NCI-H2196 (cell line): ENCODE measurements at regions not wholly inside any gene's neighbourhood (a gene's known extent, or its start where the extent isn't known, plus 50 kb on each side); places are given as distances from the start of the nearest gene placed in this dataset.

Source experiments
- DNase-seq: peaks from one replicate; lab custom pipeline; 2025; ENCODE audit not compliant: unreplicated experiment; lab: John Stamatoyannopoulos, UW

DNA sequence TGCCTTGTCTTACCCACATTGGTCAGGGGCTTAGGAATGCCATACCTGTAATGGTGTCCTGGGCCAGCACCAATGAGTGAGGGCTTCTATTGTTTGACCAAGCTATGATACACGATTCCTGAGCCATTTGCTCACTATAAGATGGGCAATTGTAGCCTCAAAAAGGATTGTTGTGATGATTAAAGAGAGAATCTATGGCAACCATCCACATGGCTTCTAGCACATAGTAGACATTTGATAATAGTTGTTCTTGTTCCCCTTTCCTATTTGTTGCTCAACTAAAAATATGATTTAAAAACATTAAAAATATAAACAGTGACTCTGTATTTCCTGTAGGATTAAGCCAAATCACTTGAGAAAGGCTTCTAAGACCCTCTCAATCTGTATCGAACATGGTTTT is 366.1 kb downstream of the PCNX1 start:
- DNase-seq, result no peak

DNA sequence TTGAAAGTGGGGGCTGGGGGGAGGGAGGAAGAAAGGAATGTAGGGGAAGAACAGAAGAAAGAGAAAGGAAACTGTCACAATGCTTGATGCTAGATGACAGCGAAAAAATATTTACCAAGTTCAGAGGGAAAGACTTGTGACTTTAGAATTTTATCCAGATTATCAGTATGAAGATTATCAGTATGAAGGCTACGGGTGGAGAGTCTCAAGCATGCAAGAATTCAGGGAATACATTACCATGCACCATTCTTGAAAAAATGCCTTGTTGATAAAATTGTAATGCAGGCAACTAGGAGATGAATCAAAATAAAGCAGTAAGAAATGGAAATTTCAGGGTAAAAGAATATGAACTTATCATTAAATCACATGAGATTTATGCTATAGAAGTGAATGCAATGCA is 376.8 kb downstream of the PCNX1 start:
- DNase-seq, result no peak

DNA sequence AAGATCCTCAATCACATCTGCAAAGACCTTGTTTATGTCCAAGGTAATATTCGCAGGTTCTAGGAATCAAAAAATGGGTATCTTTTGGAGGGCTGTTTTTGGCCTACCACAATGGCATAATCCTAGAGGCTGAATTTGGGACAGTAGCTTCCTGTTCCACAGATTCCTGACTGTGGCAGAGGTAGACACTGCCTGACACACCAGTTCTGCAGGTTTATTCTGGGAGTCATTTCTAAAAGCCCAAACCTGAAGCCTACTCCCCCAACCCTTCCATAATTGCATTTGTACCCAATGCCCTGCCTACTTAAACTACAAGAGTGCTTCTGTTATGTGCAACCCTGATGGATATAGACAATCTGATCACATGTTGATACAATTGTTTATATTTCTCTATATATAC is 378.9 kb downstream of the PCNX1 start:
- DNase-seq, result no peak

- no peak for DNase-seq
Measured at GRCh38 chr14:71287567-71287966, 380.3 kb downstream of the PCNX1 start.

DNA sequence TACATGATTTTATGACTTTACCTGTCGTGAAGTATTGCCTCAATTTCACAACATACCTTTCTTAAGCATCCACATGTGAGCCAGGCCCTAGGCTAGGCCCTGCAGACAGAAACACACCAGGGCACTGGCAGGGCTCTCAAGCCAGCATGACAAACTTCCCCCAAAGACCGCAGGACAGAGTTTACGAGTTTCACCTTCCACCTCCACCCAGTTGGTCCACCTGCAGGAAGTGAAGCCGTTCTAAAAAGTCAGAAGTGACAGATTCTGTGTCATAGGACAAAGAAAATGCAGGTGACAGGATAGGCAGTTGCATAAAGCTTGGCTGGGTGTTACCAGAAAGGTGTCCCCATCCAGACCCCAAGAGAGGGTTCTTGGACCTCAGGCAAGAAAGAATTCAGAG is 382.3 kb downstream of the PCNX1 start:
- DNase-seq, result no peak

DNA sequence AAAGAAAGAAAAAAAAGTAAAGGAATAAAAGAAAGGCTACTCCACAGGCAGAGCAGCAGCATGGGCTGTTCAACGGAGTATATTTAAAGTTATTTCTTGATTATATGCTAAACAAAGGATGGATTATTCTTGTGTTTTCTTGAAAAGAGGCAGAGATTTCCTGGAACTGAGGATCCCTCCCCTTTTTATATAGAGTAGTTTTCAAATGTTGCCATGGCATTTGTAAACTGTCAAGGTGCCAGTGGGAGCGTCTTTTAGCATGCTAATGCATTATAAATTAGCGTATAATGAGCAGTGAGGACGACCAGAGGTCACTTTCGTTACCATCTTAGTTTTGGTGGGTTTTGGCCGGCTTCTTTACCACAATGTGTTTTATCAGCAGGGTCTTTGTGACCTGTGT is 383.0 kb downstream of the PCNX1 start:
- DNase-seq, result no peak

- DNase-seq, result no peak
Measured at GRCh38 chr14:71290960-71291466, 383.8 kb downstream of the PCNX1 start.

DNA sequence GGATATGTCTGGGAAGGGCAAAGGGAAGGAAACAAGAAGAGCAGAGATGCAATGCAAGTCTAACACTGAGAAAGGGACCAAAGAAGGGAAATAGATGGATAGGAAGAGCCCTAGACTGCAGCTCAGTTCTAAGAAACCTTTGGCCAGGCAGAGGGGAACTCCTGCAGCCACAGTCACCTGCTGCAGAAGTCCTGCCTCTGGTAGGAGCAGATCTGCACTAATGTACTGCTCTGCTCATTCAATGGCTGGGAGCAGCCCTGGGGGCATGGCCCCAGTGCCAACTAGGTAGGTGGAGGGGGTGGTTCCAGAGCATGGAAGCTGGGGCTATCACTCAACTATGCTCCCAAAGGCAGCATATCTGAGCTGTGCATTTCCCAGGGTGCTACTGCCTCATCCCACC is 388.9 kb downstream of the PCNX1 start:
- DNase-seq, result no peak

DNA sequence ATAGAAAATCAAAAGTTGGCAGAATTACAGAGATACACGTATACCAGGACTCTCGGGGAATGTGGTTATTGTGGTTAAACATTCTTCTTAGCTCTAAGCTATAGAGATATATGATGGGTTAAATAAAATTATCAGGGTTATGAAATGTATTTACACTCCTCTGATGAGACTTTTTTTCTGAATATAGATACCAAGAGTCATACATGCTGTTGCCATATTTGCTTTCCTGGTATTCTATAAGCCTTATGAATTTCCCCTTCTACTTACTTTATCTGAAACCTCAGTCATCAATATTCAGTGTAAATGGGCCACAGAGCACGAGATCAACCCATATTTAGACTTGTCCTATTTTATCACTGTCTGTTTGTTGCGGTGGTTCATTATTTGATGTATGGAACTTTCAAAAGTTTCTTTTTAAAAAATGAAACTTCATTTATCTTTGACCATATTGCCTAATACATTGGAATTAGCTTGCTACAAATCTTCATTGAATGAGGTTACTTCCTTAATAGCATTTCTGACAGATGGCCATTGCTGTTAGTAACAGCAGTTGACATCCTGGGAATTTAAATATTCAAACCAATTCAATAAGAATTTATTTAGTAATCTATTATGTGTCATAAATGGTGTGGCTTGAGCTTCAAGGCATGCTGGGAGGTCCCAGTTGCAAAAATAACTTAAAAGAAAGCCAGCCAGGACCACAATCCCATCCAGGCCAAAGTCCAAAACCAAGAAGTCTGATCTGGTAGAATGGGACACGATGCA is 393.5 kb downstream of the PCNX1 start:
- no peak for DNase-seq

DNA sequence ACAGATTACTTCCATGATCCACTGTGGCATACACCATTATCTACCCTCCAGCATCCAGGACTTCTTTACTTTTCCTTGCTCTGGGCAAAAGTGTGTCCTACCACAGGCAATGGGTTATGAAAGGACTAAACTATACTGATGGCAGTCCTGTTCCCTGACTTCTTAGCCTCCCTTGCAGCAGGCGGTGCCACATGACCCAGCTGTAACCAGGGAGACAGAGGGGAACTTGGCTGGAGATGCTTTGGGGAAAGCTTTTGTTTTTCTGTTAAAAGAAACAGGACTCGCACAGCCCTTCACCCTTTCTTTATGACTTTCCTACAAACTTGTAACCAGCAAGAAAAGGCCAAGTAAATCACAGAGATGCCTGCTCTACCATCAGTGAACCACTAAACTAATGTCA is 394.4 kb downstream of the PCNX1 start:
- no peak for DNase-seq

DNA sequence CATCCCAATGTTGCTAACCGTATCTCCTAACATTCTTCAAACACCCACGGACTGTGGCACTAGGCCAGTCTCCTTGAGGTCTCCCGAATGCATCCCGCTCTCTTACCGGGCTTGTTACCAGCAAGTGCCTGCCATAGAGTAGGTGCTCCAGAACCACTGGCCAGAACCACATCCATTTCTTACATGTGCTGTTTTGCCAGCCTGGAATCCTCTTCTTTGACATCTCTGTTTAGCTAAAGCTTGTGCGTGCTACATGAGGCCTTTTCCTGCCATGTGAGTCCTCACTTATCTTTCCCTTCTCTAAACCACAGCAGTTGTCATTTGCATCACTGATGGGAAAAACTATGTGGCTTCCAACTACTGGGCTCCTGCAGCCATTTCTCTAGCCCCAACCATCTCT is 397.4 kb downstream of the PCNX1 start:
- no peak for DNase-seq

GRCh38 chr14:71308671-71309070 is 401.4 kb downstream of the PCNX1 start:
- DNase-seq, result no peak

DNA sequence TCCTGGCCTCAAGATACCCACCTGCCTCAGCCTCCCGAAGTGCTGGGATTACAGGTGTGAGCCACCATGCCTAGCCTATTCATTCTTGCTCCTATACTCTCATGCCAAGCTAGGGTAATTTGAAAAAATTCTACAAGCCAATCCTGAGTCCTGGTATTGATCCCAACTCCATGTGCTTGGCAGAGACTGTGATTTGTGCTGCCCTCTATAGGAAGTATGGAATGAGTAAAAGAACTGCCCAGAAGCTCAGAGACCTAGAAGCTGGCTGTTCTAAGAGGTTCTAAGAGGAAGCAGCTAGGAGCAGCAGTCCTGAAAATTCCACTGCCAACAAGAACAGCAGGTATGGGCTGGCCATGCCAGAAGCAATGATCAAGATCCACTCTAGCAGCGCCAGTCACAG is 402.5 kb downstream of the PCNX1 start:
- DNase-seq, result no peak

GRCh38 chr14:71311061-71311460 is 403.8 kb downstream of the PCNX1 start:
- no peak for DNase-seq

DNA sequence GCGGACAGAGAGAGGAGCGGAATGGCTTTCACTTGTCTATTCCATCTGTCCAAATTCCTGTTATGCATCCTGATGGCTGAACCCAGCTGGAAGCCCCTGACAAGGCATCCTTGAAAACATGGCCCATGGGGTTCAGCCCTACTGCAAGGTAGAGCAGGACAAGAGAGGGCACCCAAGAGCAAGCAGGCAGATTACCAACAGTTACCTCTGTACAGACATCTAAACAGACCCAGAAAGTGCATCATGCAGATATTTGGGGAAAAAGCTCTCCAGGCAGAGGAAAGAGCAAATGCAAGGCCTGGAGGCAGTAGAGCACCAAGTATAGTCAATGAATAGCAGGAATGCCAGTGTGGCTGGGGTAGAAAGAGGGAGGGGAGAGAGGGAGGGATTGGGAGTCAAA is 407.5 kb downstream of the PCNX1 start:
- DNase-seq, result no peak

- no peak for DNase-seq
Measured at GRCh38 chr14:71317385-71318096, 410.3 kb downstream of the PCNX1 start.

GRCh38 chr14:71318097-71318459 is 410.8 kb downstream of the PCNX1 start:
- DNase-seq, result no peak

- DNase-seq, result no peak
Measured at GRCh38 chr14:71319666-71320065, 412.4 kb downstream of the PCNX1 start.

DNA sequence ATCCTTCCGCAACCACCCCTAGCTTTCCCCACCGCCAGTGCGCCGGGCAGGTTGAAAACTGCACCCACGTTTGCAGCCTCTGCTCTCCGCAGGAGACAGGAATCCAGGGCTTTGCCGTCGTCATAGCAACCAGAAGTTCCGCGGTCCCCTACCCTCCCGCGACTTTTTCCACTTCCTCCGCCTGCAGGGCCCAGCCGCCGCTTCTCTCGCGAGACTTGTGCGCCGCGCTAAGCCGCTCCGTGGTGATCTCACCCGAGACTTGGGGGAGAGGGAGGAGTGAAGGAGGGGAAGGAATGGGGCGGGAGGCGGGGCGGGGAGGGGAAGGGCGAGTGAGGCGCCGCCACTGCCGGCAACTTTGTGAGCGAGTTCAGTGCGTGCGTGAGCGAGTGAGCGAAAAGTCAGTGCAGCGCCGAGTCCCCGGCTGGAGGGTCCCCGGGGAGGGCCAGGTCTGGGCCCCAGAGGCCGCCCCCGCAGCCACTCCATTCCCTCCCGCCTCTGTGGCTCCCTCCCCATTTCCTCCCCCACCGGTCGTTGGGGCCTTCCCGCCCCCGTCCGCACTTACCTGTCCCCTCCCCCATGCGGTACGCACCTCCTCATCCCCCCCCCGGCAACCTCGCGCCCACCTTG is 413.0 kb downstream of the PCNX1 start, which contains the start of gene SIPA1L1:
Gene SIPA1L1, plus strand, starts transcription at position 370 of the 627 bp plus-strand sequence.
- DNase-seq, result peak; percentile 98

GRCh38 chr14:71320734-71321573 is 413.7 kb downstream of the PCNX1 start:
- DNase-seq, result peak; percentile 65
